SU-DHL-6 (cell line): ENCODE measurements at regions not wholly inside any gene's neighbourhood (a gene's known extent, or its start where the extent isn't known, plus 50 kb on each side); places are given as distances from the start of the nearest gene placed in this dataset.

Experiments
- EZH2phosphoT487 ChIP-seq: fragments of 200-600 bp; sonication (generic), shearing (Covaris generic); conservative IDR thresholded peaks from 2 replicates; pipeline ENCODE4 v1.6.1; 2018; ENCODE audit warnings: mild to moderate bottlenecking, antibody characterized with exemption, low read length, moderate library complexity, mixed read lengths
- TF ChIP-seq, protein P1 (sequence below): fragments of 200-600 bp; sonication (generic); IDR thresholded peaks from one replicate; pipeline ENCODE4 v1.5.1; 2017; ENCODE audit warnings: antibody characterized with exemption, mild to moderate bottlenecking, low read length, moderate library complexity; ENCODE audit not compliant: insufficient read depth, poor library complexity, severe bottlenecking

DNA sequence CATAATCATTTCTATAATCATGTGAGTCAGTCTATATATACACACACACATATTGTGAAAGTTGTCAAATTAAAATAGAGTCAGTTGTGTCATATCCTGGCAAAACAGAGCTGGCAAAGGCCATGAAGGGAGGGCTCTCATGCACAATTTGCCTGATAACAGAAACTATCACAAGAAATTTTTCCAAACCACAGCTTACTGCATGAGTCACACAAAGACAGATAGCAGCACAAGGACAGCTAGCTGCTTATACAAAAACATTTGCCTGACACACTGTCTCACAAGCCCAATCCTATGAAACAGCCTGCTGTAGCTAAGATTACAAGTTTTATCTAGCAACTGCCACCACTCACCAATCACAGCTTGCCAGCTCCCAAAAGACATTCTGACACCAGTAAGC, 848.5 kb upstream of the MAN1A1 start:
- TF ChIP-seq, protein P1, sequence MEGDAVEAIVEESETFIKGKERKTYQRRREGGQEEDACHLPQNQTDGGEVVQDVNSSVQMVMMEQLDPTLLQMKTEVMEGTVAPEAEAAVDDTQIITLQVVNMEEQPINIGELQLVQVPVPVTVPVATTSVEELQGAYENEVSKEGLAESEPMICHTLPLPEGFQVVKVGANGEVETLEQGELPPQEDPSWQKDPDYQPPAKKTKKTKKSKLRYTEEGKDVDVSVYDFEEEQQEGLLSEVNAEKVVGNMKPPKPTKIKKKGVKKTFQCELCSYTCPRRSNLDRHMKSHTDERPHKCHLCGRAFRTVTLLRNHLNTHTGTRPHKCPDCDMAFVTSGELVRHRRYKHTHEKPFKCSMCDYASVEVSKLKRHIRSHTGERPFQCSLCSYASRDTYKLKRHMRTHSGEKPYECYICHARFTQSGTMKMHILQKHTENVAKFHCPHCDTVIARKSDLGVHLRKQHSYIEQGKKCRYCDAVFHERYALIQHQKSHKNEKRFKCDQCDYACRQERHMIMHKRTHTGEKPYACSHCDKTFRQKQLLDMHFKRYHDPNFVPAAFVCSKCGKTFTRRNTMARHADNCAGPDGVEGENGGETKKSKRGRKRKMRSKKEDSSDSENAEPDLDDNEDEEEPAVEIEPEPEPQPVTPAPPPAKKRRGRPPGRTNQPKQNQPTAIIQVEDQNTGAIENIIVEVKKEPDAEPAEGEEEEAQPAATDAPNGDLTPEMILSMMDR: no peak
- no peak for TF ChIP-seq EZH2phosphoT487
